ENCODE measurements at regions not wholly inside any gene's neighbourhood (a gene's known extent, or its start where the extent isn't known, plus 50 kb on each side); places are given as distances from the start of the nearest gene placed in this dataset.

DNA sequence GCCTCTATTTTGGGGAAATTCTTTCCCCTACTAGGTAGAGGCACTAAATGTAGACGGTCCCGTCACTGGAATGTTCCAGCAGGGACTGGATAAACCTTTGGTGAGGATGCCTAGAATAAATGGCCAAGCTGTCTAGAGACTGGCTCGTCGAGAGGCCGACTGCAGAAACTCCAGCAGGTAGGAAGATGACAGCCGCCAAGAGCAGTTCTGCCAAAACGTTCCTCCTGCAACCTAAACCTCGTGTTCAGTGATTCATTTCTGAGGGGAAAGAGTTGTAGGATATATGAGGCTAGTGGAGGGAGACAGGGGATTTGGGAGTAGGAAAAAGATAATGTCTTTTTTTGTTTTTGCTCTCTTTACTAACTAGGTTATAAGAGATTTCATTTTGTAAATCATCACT, 184.7 kb upstream of the GDF10 start:
- no peaks in the 10 kb centered on the region for H4K20me1 ChIP-seq (ENCODE audit: insufficient read depth, low read length, poor library complexity, severe bottlenecking)
- no peak overlapping the region for H2AFZ ChIP-seq (ENCODE audit: low read length)

DNA sequence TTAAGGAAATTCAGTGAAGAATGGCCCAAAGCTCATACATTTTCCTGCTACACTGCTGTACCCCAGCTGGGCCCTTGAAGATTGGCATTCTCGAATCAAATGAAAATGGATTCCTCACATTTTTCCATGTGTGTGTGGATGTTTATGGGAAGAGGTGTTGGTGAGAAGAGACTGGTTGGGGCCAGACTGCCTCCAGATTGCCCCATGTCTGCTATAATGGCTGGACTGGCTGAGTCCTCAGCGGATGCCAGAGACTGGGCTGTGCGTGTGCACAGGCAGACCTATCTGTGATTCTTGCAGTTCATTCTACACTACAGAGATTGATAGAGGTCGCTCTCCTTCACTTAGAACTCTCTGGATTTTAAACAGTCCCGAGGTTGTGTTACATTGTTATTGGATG, 183.6 kb upstream of the GDF10 start:
- H3K9me3 ChIP-seq (ENCODE audit: insufficient read depth, low read depth, low read length) = no peaks in the 10 kb centered on the region
- no peak overlapping the region for H3K4me2 ChIP-seq (ENCODE audit: low read depth, low read length, poor library complexity, severe bottlenecking)
- no peaks in the 10 kb centered on the region for H3K9me2 ChIP-seq (replicated peaks; ENCODE audit: low read depth, low read length)
- H3K9ac ChIP-seq (ENCODE audit: low read depth, low read length, poor library complexity, severe bottlenecking) = no peak overlapping the region
- no peaks in the 10 kb centered on the region for H3K79me2 ChIP-seq (ENCODE audit: insufficient read depth, low read length)
- no peaks in the 10 kb centered on the region for H4K20me1 ChIP-seq (ENCODE audit: insufficient read depth, low read length, poor library complexity, severe bottlenecking)
- H3K27me3 ChIP-seq (ENCODE audit: insufficient read depth, low read length, poor library complexity, severe bottlenecking) = no peaks in the 10 kb centered on the region
- no peaks in the 10 kb centered on the region for H3K36me3 ChIP-seq (ENCODE audit: insufficient read depth, low read length)
- H3K4me3 ChIP-seq (ENCODE audit: low read length, poor library complexity, severe bottlenecking) = no peak overlapping the region
- no peaks in the 10 kb centered on the region for H3F3A ChIP-seq (ENCODE audit: low read depth)
- H2AFZ ChIP-seq (ENCODE audit: low read length) = no peak overlapping the region
- H3K4me1 ChIP-seq (ENCODE audit: insufficient read depth, low read length, poor library complexity, severe bottlenecking) = peaks cover 8% of the 10 kb centered on the region
- no peak for TF ChIP-seq EZH2phosphoT487 (IDR thresholded peaks at IDR 0.05; ENCODE audit: borderline replicate concordance)
- TF ChIP-seq, protein P1, sequence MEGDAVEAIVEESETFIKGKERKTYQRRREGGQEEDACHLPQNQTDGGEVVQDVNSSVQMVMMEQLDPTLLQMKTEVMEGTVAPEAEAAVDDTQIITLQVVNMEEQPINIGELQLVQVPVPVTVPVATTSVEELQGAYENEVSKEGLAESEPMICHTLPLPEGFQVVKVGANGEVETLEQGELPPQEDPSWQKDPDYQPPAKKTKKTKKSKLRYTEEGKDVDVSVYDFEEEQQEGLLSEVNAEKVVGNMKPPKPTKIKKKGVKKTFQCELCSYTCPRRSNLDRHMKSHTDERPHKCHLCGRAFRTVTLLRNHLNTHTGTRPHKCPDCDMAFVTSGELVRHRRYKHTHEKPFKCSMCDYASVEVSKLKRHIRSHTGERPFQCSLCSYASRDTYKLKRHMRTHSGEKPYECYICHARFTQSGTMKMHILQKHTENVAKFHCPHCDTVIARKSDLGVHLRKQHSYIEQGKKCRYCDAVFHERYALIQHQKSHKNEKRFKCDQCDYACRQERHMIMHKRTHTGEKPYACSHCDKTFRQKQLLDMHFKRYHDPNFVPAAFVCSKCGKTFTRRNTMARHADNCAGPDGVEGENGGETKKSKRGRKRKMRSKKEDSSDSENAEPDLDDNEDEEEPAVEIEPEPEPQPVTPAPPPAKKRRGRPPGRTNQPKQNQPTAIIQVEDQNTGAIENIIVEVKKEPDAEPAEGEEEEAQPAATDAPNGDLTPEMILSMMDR (conservative IDR thresholded peaks at IDR 0.05; ENCODE audit: low read length) = no peak

More for the DNA sequence above, 184.7 kb upstream of the GDF10 start:
- Histone ChIP-seq H3K27me3 (ENCODE audit: insufficient read depth, low read length, poor library complexity, severe bottlenecking) (no peaks in the 10 kb centered on the region), H3K4me3 (ENCODE audit: low read length, poor library complexity, severe bottlenecking) (no peak overlapping the region), H3F3A (ENCODE audit: low read depth) (no peaks in the 10 kb centered on the region), H3K9me2 (replicated peaks; ENCODE audit: low read depth, low read length) (no peaks in the 10 kb centered on the region), H3K4me2 (ENCODE audit: low read depth, low read length, poor library complexity, severe bottlenecking) (no peak overlapping the region), H3K36me3 (ENCODE audit: insufficient read depth, low read length) (no peaks in the 10 kb centered on the region), H3K4me1 (ENCODE audit: insufficient read depth, low read length, poor library complexity, severe bottlenecking) (peaks cover 19% of the 10 kb centered on the region), H3K79me2 (ENCODE audit: insufficient read depth, low read length) (no peaks in the 10 kb centered on the region), H3K9ac (ENCODE audit: low read depth, low read length, poor library complexity, severe bottlenecking) (no peak overlapping the region), H3K9me3 (ENCODE audit: insufficient read depth, low read depth, low read length) (no peaks in the 10 kb centered on the region)
- TF ChIP-seq, protein P1 (conservative IDR thresholded peaks at IDR 0.05; ENCODE audit: low read length) = no peak
- no peak for TF ChIP-seq EZH2phosphoT487 (IDR thresholded peaks at IDR 0.05; ENCODE audit: borderline replicate concordance)

DNA sequence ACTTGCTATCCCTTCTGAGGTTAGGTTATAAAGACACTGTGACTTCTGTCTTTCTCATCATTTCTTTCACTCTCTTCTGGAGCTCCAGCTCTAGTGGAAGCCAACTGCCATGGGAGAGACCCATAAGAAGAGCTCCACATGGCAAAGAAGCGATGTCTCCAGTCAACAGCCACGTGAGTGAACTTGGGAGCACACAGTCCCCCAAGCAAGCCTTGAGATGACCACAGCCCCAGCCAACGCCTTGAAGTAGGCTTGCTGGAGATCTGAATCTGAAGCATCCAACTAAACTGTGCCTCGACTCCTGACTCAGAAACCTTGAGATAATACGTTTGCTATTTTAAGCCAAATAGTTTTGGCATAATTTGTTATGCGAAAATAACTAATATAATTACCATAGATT, 181.7 kb upstream of the GDF10 start:
- H3K4me2 ChIP-seq (ENCODE audit: low read depth, low read length, poor library complexity, severe bottlenecking) = no peak overlapping the region
- no peaks in the 10 kb centered on the region for H3K27me3 ChIP-seq (ENCODE audit: insufficient read depth, low read length, poor library complexity, severe bottlenecking)
- no peaks in the 10 kb centered on the region; the same call in 1 of the 2 replicates for H3K9me3 ChIP-seq (ENCODE audit: insufficient read depth, low read depth, low read length)
- no peaks in the 10 kb centered on the region for H3K36me3 ChIP-seq (ENCODE audit: insufficient read depth, low read length)
- H2AFZ ChIP-seq (ENCODE audit: low read length) = peak overlapping the region; percentile 34
- H3K9ac ChIP-seq (ENCODE audit: low read depth, low read length, poor library complexity, severe bottlenecking) = no peak overlapping the region
- no peaks in the 10 kb centered on the region for H3K4me1 ChIP-seq (ENCODE audit: insufficient read depth, low read length, poor library complexity, severe bottlenecking)
- H3K4me3 ChIP-seq (ENCODE audit: low read length, poor library complexity, severe bottlenecking) = no peak overlapping the region
- TF ChIP-seq, protein P1 (conservative IDR thresholded peaks at IDR 0.05; ENCODE audit: low read length) = no peak
- TF ChIP-seq EZH2phosphoT487 (IDR thresholded peaks at IDR 0.05; ENCODE audit: borderline replicate concordance) = no peak
- H3K9me2 ChIP-seq (replicated peaks; ENCODE audit: low read depth, low read length) = no peaks in the 10 kb centered on the region
- no peaks in the 10 kb centered on the region for H4K20me1 ChIP-seq (ENCODE audit: insufficient read depth, low read length, poor library complexity, severe bottlenecking)
- H3K79me2 ChIP-seq (ENCODE audit: insufficient read depth, low read length) = no peaks in the 10 kb centered on the region
- no peaks in the 10 kb centered on the region for H3F3A ChIP-seq (ENCODE audit: low read depth)

Data from Loucy (cell line).